Endothelial cell of umbilical vein (primary cell): ENCODE measurements at regions not wholly inside any gene's neighbourhood (a gene's known extent, or its start where the extent isn't known, plus 50 kb on each side); places are given as distances from the start of the nearest gene placed in this dataset.

Source experiments
- BruUV-seq: library from RNA; stranded (reverse); fragments of 400-500 nt; replicated peaks from 2 replicates; lab custom pipeline; 2021; lab: Mats Ljungman, UMichigan
- CTCF ChIA-PET: fragments of 300-600, 350-600 bp; sonication (Branson Sonifier 250); formaldehyde crosslinking; loops from one replicate; lab custom pipeline; 2021; ENCODE audit warnings: antibody characterized with exemption, inconsistent platforms; lab: Charles Lee
- POLR2A ChIA-PET: fragments of 300-600, 350-600 bp; sonication (Branson Sonifier 250); formaldehyde crosslinking; loops from one replicate; lab custom pipeline; 2021; ENCODE audit warnings: antibody characterized with exemption, inconsistent platforms; lab: Charles Lee
- DNase-seq: peaks from one replicate; pipeline ENCODE4 v3.0.0-alpha.2; 2011; ENCODE audit warnings: low read depth, low spot score
- FAIRE-seq: peaks from 2 replicates; lab custom pipeline; 2011; peaks lifted over from hg19 to GRCh38; lab: Jason Lieb, UNC
- H2AFZ ChIP-seq: 2 replicates; pipeline ENCODE4 v1.6.0; 2012; ENCODE audit warnings: low read depth, low read length, control low read depth, inconsistent platforms
- H3K27ac ChIP-seq: 2 replicates; pipeline ENCODE4 v1.5.1; 2011; ENCODE audit warnings: low read depth, mild to moderate bottlenecking, control low read depth, low read length, moderate library complexity; ENCODE audit not compliant: insufficient read depth
- H3K27me3 ChIP-seq, 2 experiments: 2 replicates each; pipeline versions ENCODE4 v1.6.0 to v1.6.1; 2011; ENCODE audit warnings: low read length in 2 of 2, mixed read lengths in 1 of 2; ENCODE audit not compliant: control insufficient read depth in 2 of 2, insufficient read depth in 2 of 2
- H3K36me3 ChIP-seq, 2 experiments: 2 replicates in 1 of 2; 3 replicates in 1 of 2; pipeline ENCODE4 v1.5.1; 2011; ENCODE audit warnings: low read length in 2 of 2, mild to moderate bottlenecking in 1 of 2, moderate library complexity in 1 of 2; ENCODE audit not compliant: control insufficient read depth in 2 of 2, insufficient read depth in 2 of 2; ENCODE audit errors: extremely low read depth in 1 of 2
- H3K4me1 ChIP-seq: 3 replicates; pipeline ENCODE4 v1.5.1; 2011; ENCODE audit warnings: mild to moderate bottlenecking, low read length; ENCODE audit not compliant: control insufficient read depth, insufficient read depth; ENCODE audit errors: extremely low read depth
- H3K4me2 ChIP-seq: 2 replicates; pipeline ENCODE4 v1.6.1; 2011; ENCODE audit warnings: low read length, control low read depth, mixed read lengths; ENCODE audit not compliant: insufficient read depth
- H3K4me3 ChIP-seq, 3 experiments: fragments of 200-600 bp in 1 of 3; sonication (generic), shearing (Covaris generic) in 1 of 3; replicated peaks in 1 of 3; 2 replicates each; pipeline ENCODE4 v1.5.1; 2011 to 2016; ENCODE audit warnings: control low read depth in 3 of 3, low read length in 3 of 3, mild to moderate bottlenecking in 2 of 3, inconsistent platforms in 1 of 3, low read depth in 1 of 3, moderate library complexity in 1 of 3; ENCODE audit not compliant: insufficient read depth in 1 of 3
- H3K79me2 ChIP-seq: 2 replicates; pipeline ENCODE4 v1.6.0; 2012; ENCODE audit warnings: low read length, inconsistent platforms; ENCODE audit not compliant: control insufficient read depth, insufficient read depth
- H3K9ac ChIP-seq: replicated peaks from 2 replicates; pipeline ENCODE3; 2011; ENCODE audit warnings: low read length, control low read depth; ENCODE audit not compliant: insufficient read depth; ENCODE audit errors: extremely low read depth
- H3K9me1 ChIP-seq: replicated peaks from 3 replicates; pipeline ENCODE4 v1.6.0; 2011; ENCODE audit warnings: mild to moderate bottlenecking, low read length; ENCODE audit not compliant: control insufficient read depth, insufficient read depth; ENCODE audit errors: extremely low read depth
- H3K9me3 ChIP-seq: replicated peaks from 2 replicates; pipeline ENCODE4 v1.5.1; 2012; ENCODE audit warnings: low read length, inconsistent platforms; ENCODE audit not compliant: control insufficient read depth, insufficient read depth
- H4K20me1 ChIP-seq: replicated peaks from 2 replicates; pipeline ENCODE3; 2011; ENCODE audit warnings: mild to moderate bottlenecking, low read length; ENCODE audit not compliant: control insufficient read depth, insufficient read depth; ENCODE audit errors: extremely low read depth
- EZH2 ChIP-seq: IDR thresholded peaks from 2 replicates; pipeline ENCODE4 v1.6.1; 2012; ENCODE audit warnings: borderline replicate concordance, low read depth, mild to moderate bottlenecking, moderate library complexity, low read length, inconsistent platforms; ENCODE audit not compliant: severe bottlenecking
- FOS ChIP-seq: IDR thresholded peaks from 2 replicates; pipeline ENCODE4 v1.6.1; 2011; ENCODE audit warnings: mild to moderate bottlenecking, low read length, moderate library complexity, borderline replicate concordance; ENCODE audit not compliant: insufficient read depth
- GATA2 ChIP-seq: IDR thresholded peaks from 2 replicates; pipeline ENCODE4 v1.7.0; 2011; ENCODE audit warnings: low read depth, mild to moderate bottlenecking, moderate library complexity, mixed read lengths, low read length; ENCODE audit not compliant: insufficient read length, insufficient read depth
- JUN ChIP-seq: IDR thresholded peaks from 2 replicates; pipeline ENCODE4 v1.6.1; 2011; ENCODE audit warnings: borderline replicate concordance, low read depth; ENCODE audit not compliant: insufficient read length, insufficient read depth
- MYC ChIP-seq: IDR thresholded peaks from one replicate; pipeline ENCODE4 v1.6.1; 2011; ENCODE audit warnings: mild to moderate bottlenecking, low read depth, low read length
- POLR2A ChIP-seq: IDR thresholded peaks from 2 replicates; pipeline ENCODE4 v1.6.1; 2012; ENCODE audit warnings: low read depth, mild to moderate bottlenecking, control low read depth, low read length
- POLR2AphosphoS5 ChIP-seq: IDR thresholded peaks from 2 replicates; pipeline ENCODE4 v1.6.1; 2012; ENCODE audit warnings: low read depth, mild to moderate bottlenecking, control low read depth, low read length, moderate library complexity; ENCODE audit not compliant: insufficient read depth
- dilution Hi-C: fragments of 300-500 bp; cut with MboI; formaldehyde crosslinking; loops from one replicate; pipeline ENCODE4 v1.15.0; 2019; ENCODE audit warnings: low sequenced_read_pairs; ENCODE audit not compliant: extremely low pct_ligation_motif_present
- intact Hi-C: fragments of 100-400 bp; cut with micrococcal nuclease; formaldehyde crosslinking; loops from one replicate; pipeline ENCODE4 v1.10.0; 2022
- TF ChIP-seq, protein P1 (sequence below), 2 donors: IDR thresholded peaks; 1 replicate in 1 of 2; 2 replicates in 1 of 2; pipeline ENCODE4 v1.5.1; 2011; ENCODE audit warnings: low read length in 2 of 2, mild to moderate bottlenecking in 2 of 2, moderate library complexity in 2 of 2, control low read depth in 1 of 2, inconsistent platforms in 1 of 2, low read depth in 1 of 2; ENCODE audit not compliant: insufficient read depth in 1 of 2; ENCODE audit errors: extremely low read depth in 1 of 2

- BruUV-seq = no TSS peak
- Histone ChIP-seq H2AFZ (no peak overlapping the region), H4K20me1 (no peaks in the 10 kb centered on the region), H3K27me3 (no peaks in the 10 kb centered on the region), H3K9me3 (no peaks in the 10 kb centered on the region), H3K4me3 (no peak overlapping the region), H3K9me1 (no peaks in the 10 kb centered on the region), H3K36me3 (no peaks in the 10 kb centered on the region), H3K4me1 (no peaks in the 10 kb centered on the region), H3K9ac (no peak overlapping the region), H3K79me2 (no peaks in the 10 kb centered on the region), H3K27ac (no peak overlapping the region), H3K4me2 (no peak overlapping the region)
- TF ChIP-seq POLR2AphosphoS5 = no peak
- TF ChIP-seq EZH2 = no peak
- no peak for TF ChIP-seq MYC
- TF ChIP-seq POLR2A = no peak
- TF ChIP-seq GATA2 = no peak
- TF ChIP-seq, protein P1, sequence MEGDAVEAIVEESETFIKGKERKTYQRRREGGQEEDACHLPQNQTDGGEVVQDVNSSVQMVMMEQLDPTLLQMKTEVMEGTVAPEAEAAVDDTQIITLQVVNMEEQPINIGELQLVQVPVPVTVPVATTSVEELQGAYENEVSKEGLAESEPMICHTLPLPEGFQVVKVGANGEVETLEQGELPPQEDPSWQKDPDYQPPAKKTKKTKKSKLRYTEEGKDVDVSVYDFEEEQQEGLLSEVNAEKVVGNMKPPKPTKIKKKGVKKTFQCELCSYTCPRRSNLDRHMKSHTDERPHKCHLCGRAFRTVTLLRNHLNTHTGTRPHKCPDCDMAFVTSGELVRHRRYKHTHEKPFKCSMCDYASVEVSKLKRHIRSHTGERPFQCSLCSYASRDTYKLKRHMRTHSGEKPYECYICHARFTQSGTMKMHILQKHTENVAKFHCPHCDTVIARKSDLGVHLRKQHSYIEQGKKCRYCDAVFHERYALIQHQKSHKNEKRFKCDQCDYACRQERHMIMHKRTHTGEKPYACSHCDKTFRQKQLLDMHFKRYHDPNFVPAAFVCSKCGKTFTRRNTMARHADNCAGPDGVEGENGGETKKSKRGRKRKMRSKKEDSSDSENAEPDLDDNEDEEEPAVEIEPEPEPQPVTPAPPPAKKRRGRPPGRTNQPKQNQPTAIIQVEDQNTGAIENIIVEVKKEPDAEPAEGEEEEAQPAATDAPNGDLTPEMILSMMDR (IDR thresholded peaks at IDR 0.05; ENCODE audit: extremely low read depth in 1 of 2, insufficient read depth in 1 of 2, low read depth in 1 of 2, low read length in 2 of 2) = no peak
- no peak for TF ChIP-seq JUN
- TF ChIP-seq FOS = no peak
- ChIA-PET CTCF (no interaction called here), POLR2A (no interaction called here)
- intact Hi-C loops (no loop called here), dilution Hi-C loops (no loop called here)
- FAIRE-seq (no peak), DNase-seq (no peak)
Measured at GRCh38 chr10:55446441-55447002, 645.5 kb upstream of the PCDH15 start.
